ENCODE measurements at regions not wholly inside any gene's neighbourhood (a gene's known extent, or its start where the extent isn't known, plus 50 kb on each side); places are given as distances from the start of the nearest gene placed in this dataset.
"Not testable (repeated sequence)": the region's sequence is repeated elsewhere in the genome, so short reads cannot be mapped to it uniquely, and the experiment has no call there.

GRCh38 chr16:88204131-88205110 is 178.3 kb upstream of the ZNF469 start:
- H3K4me1 ChIP-seq (ENCODE audit: insufficient read depth, low read length); H3K9me3 Mint-ChIP-seq; H3K4me3 ChIP-seq (ENCODE audit: low read length); H3K27me3 Mint-ChIP-seq; H3K27ac ChIP-seq (ENCODE audit: low read depth, low read length); H3K36me3 Mint-ChIP-seq; CTCF ChIA-PET; H3K27ac Mint-ChIP-seq; H3K9me3 ChIP-seq (ENCODE audit: low read length); H3K27me3 ChIP-seq (ENCODE audit: insufficient read depth, low read length, poor library complexity, severe bottlenecking); H3K36me3 ChIP-seq (ENCODE audit: insufficient read depth, low read length); H3K4me1 Mint-ChIP-seq; DNase-seq; POLR2A ChIA-PET: not testable (repeated sequence)
- peak overlapping the region in 1 of 7 donors; percentile 23 for H3K4me3 Mint-ChIP-seq

DNA sequence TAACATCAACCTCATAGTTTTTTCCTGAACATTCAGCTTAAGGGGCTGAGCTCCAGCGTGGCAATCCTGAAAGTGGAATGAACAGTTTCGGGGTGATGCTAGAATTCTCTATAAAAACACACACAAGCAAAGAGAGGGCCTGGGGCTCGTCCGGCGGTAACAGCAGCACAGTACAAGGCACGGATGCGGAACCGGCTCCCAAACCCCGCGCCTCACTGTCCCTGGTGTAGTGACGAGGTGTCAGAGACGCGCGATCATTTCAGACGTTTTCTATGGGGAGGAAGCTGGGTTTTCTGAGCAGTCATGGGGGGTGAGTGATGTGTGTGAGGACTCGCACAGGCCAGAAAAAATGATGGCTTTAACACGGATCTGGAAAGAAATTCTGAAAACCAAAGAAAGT is 177.3 kb upstream of the ZNF469 start:
- H3K36me3 Mint-ChIP-seq; CTCF ChIA-PET; H3K4me1 Mint-ChIP-seq; H3K9me3 ChIP-seq (ENCODE audit: low read length); H3K27me3 Mint-ChIP-seq; H3K4me3 ChIP-seq (ENCODE audit: low read length); H3K27me3 ChIP-seq (ENCODE audit: insufficient read depth, low read length, poor library complexity, severe bottlenecking); H3K4me1 ChIP-seq (ENCODE audit: insufficient read depth, low read length); H3K27ac ChIP-seq (ENCODE audit: low read depth, low read length); DNase-seq; H3K36me3 ChIP-seq (ENCODE audit: insufficient read depth, low read length); H3K27ac Mint-ChIP-seq; H3K4me3 Mint-ChIP-seq; H3K9me3 Mint-ChIP-seq; POLR2A ChIA-PET: not testable (repeated sequence)

DNA sequence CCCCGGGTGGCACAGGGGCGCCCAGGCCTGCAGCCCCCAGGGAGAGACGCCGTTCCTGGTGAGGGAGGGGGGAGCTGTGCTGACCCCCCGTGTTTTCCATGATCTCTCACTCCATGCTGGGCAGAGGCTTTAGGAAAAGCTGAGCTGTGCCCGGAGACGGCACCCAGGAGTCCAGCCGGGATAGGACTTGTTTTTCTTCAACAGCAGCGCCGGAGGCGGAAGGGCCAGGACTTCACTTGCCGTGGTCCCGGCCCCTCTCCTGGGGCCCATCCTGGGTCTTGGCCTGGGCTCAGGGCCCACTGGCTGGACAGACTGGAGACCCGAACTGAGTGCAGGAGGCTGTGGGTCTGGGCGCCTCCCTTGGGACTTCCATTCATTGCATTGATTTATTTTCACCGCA is 176.8 kb upstream of the ZNF469 start:
- H3K9me3 Mint-ChIP-seq; H3K27me3 ChIP-seq (ENCODE audit: insufficient read depth, low read length, poor library complexity, severe bottlenecking); H3K27me3 Mint-ChIP-seq; H3K4me1 ChIP-seq (ENCODE audit: insufficient read depth, low read length); H3K4me3 Mint-ChIP-seq; H3K36me3 ChIP-seq (ENCODE audit: insufficient read depth, low read length); H3K4me1 Mint-ChIP-seq; POLR2A ChIA-PET; DNase-seq; H3K9me3 ChIP-seq (ENCODE audit: low read length); H3K4me3 ChIP-seq (ENCODE audit: low read length); H3K36me3 Mint-ChIP-seq; CTCF ChIA-PET; H3K27ac ChIP-seq (ENCODE audit: low read depth, low read length); H3K27ac Mint-ChIP-seq: not testable (repeated sequence)

- CTCF ChIA-PET, H3K9me3 Mint-ChIP-seq, H3K4me1 Mint-ChIP-seq: not testable (repeated sequence)
These were observed 176.2 kb upstream of the ZNF469 start for GRCh38 chr16:88206516-88206915.

DNA sequence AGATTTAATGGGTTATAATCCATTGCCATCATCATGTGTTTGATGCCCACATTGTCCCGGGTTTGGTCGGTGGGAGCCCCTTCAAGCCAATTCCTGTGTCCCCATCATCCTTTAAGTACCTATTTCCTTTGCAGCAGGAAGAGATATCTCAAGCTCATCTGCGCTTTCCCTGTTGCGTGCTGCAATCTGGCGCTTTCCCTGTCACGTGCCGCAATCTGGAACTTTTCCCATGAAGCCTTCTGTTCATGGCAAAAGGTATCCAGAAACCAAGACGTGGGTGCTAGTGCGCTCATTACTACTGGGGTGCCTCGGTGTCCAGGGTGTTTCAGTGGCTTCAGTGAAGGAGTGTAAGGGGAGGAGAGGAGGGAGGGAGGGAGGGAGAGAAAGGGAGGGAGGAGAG is 174.6 kb upstream of the ZNF469 start:
- Histone ChIP-seq H3K27me3 (ENCODE audit: insufficient read depth, low read length, poor library complexity, severe bottlenecking) (no peaks in the 10 kb centered on the region), H3K9me3 (ENCODE audit: low read length) (no peaks in the 10 kb centered on the region), H3K4me3 (ENCODE audit: low read length) (no peak overlapping the region), H3K27ac (ENCODE audit: low read depth, low read length) (no peak overlapping the region), H3K4me1 (ENCODE audit: insufficient read depth, low read length) (no peaks in the 10 kb centered on the region), H3K36me3 (ENCODE audit: insufficient read depth, low read length) (no peaks in the 10 kb centered on the region)
- Mint-ChIP-seq H3K27me3 (peaks cover 4 to 5% of the 10 kb centered on the region in 2 donors), H3K9me3 (peaks cover 0 to 5% (median 3%) of the 10 kb centered on the region in 5 donors), H3K36me3 (peaks cover 0 to 2% (median 0%) of the 10 kb centered on the region in 3 donors), H3K4me1 (no peaks in the 10 kb centered on the region), H3K27ac (no peak overlapping the region), H3K4me3 (no peak overlapping the region)
- ChIA-PET CTCF (no interaction called here), POLR2A (no interaction called here)
- DNase-seq, result no peak

More at GRCh38 chr16:88206516-88206915, 176.2 kb upstream of the ZNF469 start:
- H3K36me3 ChIP-seq (ENCODE audit: insufficient read depth, low read length); H3K4me3 ChIP-seq (ENCODE audit: low read length); DNase-seq; H3K36me3 Mint-ChIP-seq; H3K9me3 ChIP-seq (ENCODE audit: low read length); H3K27me3 Mint-ChIP-seq; H3K27me3 ChIP-seq (ENCODE audit: insufficient read depth, low read length, poor library complexity, severe bottlenecking); H3K4me3 Mint-ChIP-seq; POLR2A ChIA-PET; H3K27ac Mint-ChIP-seq; H3K4me1 ChIP-seq (ENCODE audit: insufficient read depth, low read length); H3K27ac ChIP-seq (ENCODE audit: low read depth, low read length): not testable (repeated sequence)

GRCh38 chr16:88208776-88209175 is 174.0 kb upstream of the ZNF469 start:
- H3K4me1 ChIP-seq (ENCODE audit: insufficient read depth, low read length); H3K36me3 ChIP-seq (ENCODE audit: insufficient read depth, low read length); CTCF ChIA-PET; H3K9me3 Mint-ChIP-seq; H3K4me3 Mint-ChIP-seq; H3K27me3 ChIP-seq (ENCODE audit: insufficient read depth, low read length, poor library complexity, severe bottlenecking); DNase-seq; H3K27me3 Mint-ChIP-seq; POLR2A ChIA-PET; H3K9me3 ChIP-seq (ENCODE audit: low read length); H3K4me3 ChIP-seq (ENCODE audit: low read length); H3K27ac ChIP-seq (ENCODE audit: low read depth, low read length); H3K36me3 Mint-ChIP-seq; H3K27ac Mint-ChIP-seq; H3K4me1 Mint-ChIP-seq: not testable (repeated sequence)

DNA sequence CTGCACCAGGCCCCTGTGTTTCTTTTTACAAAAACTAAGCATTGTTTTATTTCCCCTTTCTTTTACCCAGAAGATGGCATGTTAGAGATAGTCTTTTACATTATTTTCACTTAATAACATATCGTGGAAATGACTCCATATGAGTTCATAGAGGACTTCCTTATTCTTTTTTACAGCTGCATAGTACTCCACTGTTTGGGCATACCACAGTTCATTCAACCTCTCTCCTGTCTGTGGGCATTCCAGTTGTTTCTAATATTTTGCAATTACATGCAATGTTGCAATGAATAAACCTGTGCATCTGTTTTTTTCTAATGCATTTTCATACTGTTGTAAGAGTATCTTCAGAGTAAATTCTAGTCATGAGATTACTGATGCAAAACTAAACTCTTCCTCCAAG is 173.2 kb upstream of the ZNF469 start:
- CTCF ChIA-PET, H3K27ac Mint-ChIP-seq: not testable (repeated sequence)

GRCh38 chr16:88213937-88214336 is 168.8 kb upstream of the ZNF469 start:
- POLR2A ChIA-PET; H3K4me1 Mint-ChIP-seq; H3K36me3 Mint-ChIP-seq; H3K36me3 ChIP-seq (ENCODE audit: insufficient read depth, low read length); H3K27me3 ChIP-seq (ENCODE audit: insufficient read depth, low read length, poor library complexity, severe bottlenecking); CTCF ChIA-PET; H3K4me1 ChIP-seq (ENCODE audit: insufficient read depth, low read length); H3K9me3 ChIP-seq (ENCODE audit: low read length); H3K4me3 Mint-ChIP-seq; H3K27ac ChIP-seq (ENCODE audit: low read depth, low read length); DNase-seq; H3K27ac Mint-ChIP-seq; H3K27me3 Mint-ChIP-seq; H3K4me3 ChIP-seq (ENCODE audit: low read length): not testable (repeated sequence)
- peaks cover 5 to 13% (median 6%) of the 10 kb centered on the region in 5 donors for H3K9me3 Mint-ChIP-seq

More for the DNA sequence above, 173.2 kb upstream of the ZNF469 start:
- H3K36me3 Mint-ChIP-seq; H3K4me1 Mint-ChIP-seq; H3K27me3 Mint-ChIP-seq; H3K4me3 Mint-ChIP-seq; H3K4me1 ChIP-seq (ENCODE audit: insufficient read depth, low read length); H3K9me3 ChIP-seq (ENCODE audit: low read length); H3K27me3 ChIP-seq (ENCODE audit: insufficient read depth, low read length, poor library complexity, severe bottlenecking); H3K9me3 Mint-ChIP-seq; DNase-seq; H3K4me3 ChIP-seq (ENCODE audit: low read length); POLR2A ChIA-PET; H3K27ac ChIP-seq (ENCODE audit: low read depth, low read length); H3K36me3 ChIP-seq (ENCODE audit: insufficient read depth, low read length): not testable (repeated sequence)
